GM19099 (cell line): ENCODE measurements at regions not wholly inside any gene's neighbourhood (a gene's known extent, or its start where the extent isn't known, plus 50 kb on each side); places are given as distances from the start of the nearest gene placed in this dataset.

ENCODE experiments used
- POLR2A ChIP-seq: IDR thresholded peaks from 3 replicates; pipeline ENCODE4 v1.6.1; 2011; ENCODE audit warnings: low read depth; ENCODE audit not compliant: insufficient read length; ENCODE audit errors: extremely low read depth

GRCh38 chr10:3654980-3655379, 130.0 kb downstream of the KLF6 start:
- TF ChIP-seq POLR2A: no peak

- no peak for TF ChIP-seq POLR2A
These were observed 130.5 kb downstream of the KLF6 start for GRCh38 chr10:3654496-3654895.

- no peak for TF ChIP-seq POLR2A
These were observed 132.1 kb downstream of the KLF6 start for GRCh38 chr10:3652886-3653285.

- TF ChIP-seq POLR2A: no peak
These were observed 132.9 kb downstream of the KLF6 start for GRCh38 chr10:3651969-3652653.

- no peak for TF ChIP-seq POLR2A
These were observed 136.4 kb downstream of the KLF6 start for GRCh38 chr10:3648576-3648975.

- no peak for TF ChIP-seq POLR2A
These were observed 136.8 kb downstream of the KLF6 start for GRCh38 chr10:3648170-3648569.

- TF ChIP-seq POLR2A: no peak
These were observed 137.9 kb downstream of the KLF6 start for GRCh38 chr10:3647074-3647473.

GRCh38 chr10:3645406-3645805, 139.6 kb downstream of the KLF6 start:
- TF ChIP-seq POLR2A: no peak

GRCh38 chr10:3640816-3641215, 144.2 kb downstream of the KLF6 start:
- TF ChIP-seq POLR2A: no peak

GRCh38 chr10:3639546-3639945, 145.5 kb downstream of the KLF6 start:
- no peak for TF ChIP-seq POLR2A

- TF ChIP-seq POLR2A: no peak
These were observed 148.4 kb downstream of the KLF6 start for GRCh38 chr10:3636356-3637181.

- TF ChIP-seq POLR2A: no peak
These were observed 149.3 kb downstream of the KLF6 start for GRCh38 chr10:3635697-3636096.

GRCh38 chr10:3635211-3635671, 149.8 kb downstream of the KLF6 start:
- TF ChIP-seq POLR2A: no peak

GRCh38 chr10:3631701-3632330, 153.2 kb downstream of the KLF6 start:
- TF ChIP-seq POLR2A: no peak

- TF ChIP-seq POLR2A: no peak
These were observed 153.7 kb downstream of the KLF6 start for GRCh38 chr10:3631291-3631690.
